ENCODE measurements at regions not wholly inside any gene's neighbourhood (a gene's known extent, or its start where the extent isn't known, plus 50 kb on each side); places are given as distances from the start of the nearest gene placed in this dataset.
"Not testable (repeated sequence)": the region's sequence is repeated elsewhere in the genome, so short reads cannot be mapped to it uniquely, and the experiment has no call there.

DNA sequence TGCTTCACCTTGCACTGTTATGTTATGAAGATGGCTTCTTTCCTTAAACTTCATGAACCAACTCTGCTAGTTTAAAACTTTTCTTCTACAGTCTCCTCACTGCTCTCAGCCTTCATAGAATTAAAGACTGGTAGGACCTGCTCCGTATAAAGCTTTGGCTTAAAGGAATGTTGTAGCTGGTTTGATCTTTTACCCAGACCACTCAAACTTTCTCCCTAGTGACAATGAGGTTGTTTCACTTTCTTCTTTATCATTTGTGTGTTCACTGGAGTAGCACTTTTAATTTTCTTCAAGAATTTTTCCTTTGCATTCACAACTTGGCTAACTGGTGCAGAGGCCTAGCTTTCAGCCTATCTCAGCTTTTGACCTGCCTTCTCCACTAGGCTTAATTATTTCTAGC is 316.4 kb upstream of the RNF32 start:
- no peak overlapping the region for H3K4me3 Mint-ChIP-seq

DNA sequence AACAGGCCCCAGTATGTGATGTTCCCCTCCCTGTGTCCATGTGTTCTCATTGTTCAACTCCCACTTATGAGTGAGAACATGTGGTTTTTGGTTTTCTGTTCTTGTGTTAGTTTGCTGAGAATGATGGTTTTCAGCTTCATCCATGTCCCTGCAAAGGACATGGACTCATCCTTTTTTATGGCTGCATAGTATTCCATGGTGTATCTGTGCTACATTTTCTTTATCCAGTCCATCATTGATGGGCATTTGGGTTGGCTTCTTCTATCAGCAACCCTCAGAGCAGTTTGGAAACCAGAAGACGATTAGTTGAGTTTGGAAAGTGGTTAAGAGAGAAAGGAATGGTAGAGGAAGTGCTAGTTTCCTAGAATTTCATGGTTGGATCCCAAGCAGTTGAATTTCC is 319.1 kb upstream of the RNF32 start:
- H3K4me1 Mint-ChIP-seq; H3K27me3 Mint-ChIP-seq; H3K27ac Mint-ChIP-seq; H3K4me3 Mint-ChIP-seq; DNase-seq; H3K36me3 Mint-ChIP-seq (ENCODE audit: low read depth); intact Hi-C loops (cut with micrococcal nuclease); H3K9me3 Mint-ChIP-seq: not testable (repeated sequence)

More for the DNA sequence above, 316.4 kb upstream of the RNF32 start:
- DNase-seq, result no peak
- Mint-ChIP-seq H3K27ac (no peak overlapping the region), H3K9me3 (peaks cover 3% of the 10 kb centered on the region), H3K36me3 (ENCODE audit: low read depth) (no peaks in the 10 kb centered on the region), H3K4me1 (no peaks in the 10 kb centered on the region), H3K27me3 (no peaks in the 10 kb centered on the region)
- intact Hi-C loops (cut with micrococcal nuclease), result no loop called here

DNA sequence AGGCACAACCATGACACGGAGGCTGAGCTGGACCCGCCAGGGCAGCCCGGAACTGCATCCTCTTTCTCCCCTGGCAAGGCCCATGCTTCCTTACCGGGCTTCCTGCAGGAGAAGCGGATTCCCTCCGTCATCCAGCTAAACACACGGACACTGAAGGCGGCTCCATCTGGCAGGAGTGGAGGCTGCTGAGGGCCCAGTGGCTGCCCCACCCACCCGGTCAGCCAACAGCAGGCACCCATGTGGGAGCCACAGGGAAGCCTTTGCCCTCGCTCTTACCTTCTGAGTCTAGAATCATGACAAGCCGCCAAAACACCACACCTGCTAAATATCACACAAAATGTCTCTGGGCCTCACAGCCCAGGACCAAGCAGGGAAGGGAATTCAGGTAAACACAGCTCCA is 321.6 kb upstream of the RNF32 start:
- no peaks in the 10 kb centered on the region for H3K4me1 Mint-ChIP-seq
- DNase-seq, result no peak
- peaks cover 1% of the 10 kb centered on the region for H3K27me3 Mint-ChIP-seq
- no peak overlapping the region for H3K27ac Mint-ChIP-seq
- H3K36me3 Mint-ChIP-seq (ENCODE audit: low read depth), result no peaks in the 10 kb centered on the region
- peaks cover 7% of the 10 kb centered on the region for H3K9me3 Mint-ChIP-seq
- intact Hi-C loops (cut with micrococcal nuclease), result no loop called here
- no peak overlapping the region for H3K4me3 Mint-ChIP-seq

DNA sequence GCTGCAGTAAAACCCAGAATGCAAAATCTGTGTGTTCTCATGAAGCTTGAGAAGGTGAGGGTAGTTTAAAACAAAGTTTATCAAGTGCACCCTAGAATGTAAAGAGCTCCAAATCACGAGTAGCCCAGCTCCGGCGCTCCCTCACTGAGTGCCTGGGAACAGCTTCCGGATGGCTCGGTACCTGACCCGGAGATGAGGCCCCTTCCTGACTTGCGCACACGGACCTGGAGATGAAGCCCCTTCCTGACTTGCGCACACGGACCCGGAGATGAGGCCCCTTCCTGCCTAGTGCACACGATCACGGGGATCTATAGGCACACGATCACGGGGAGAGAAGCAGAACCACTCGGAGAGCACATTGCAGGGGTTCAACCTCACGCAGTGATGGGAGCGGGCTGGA is 322.1 kb upstream of the RNF32 start:
- peaks cover 7% of the 10 kb centered on the region for H3K9me3 Mint-ChIP-seq
- no peak for DNase-seq
- no peaks in the 10 kb centered on the region for H3K36me3 Mint-ChIP-seq (ENCODE audit: low read depth)
- H3K27me3 Mint-ChIP-seq, result peaks cover 1% of the 10 kb centered on the region
- no peak overlapping the region for H3K4me3 Mint-ChIP-seq
- H3K27ac Mint-ChIP-seq, result no peak overlapping the region
- intact Hi-C loops (cut with micrococcal nuclease), result no loop called here
- H3K4me1 Mint-ChIP-seq, result no peaks in the 10 kb centered on the region

DNA sequence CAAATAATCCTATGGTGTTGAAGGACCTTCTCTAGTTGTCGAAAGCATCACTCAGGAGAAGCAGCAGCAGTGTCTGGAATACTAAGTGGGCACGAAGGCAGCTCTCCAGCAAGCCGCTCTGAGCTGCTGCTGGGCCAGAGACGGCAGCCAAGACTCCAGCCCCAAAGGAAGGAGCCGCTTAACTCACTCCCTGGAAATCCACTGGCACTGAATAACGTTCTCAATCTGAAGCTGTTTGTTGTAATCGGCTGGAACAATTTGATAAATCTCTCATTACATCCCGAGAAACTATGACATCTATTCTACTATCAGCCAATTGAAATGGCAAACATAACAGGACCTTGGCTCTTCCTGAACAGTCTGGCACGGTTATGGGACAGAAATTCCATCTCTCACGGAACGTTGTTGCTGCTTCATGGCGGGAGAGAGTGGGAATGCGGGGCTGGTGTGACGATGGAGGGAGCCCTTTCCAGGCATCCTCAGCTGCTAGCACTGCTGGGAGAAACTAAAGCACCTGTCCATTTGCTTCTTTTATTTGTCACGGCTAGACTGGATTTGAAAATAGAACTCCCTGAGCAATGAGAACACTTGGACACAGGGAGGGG is 331.5 kb upstream of the RNF32 start:
- no peak overlapping the region for H3K4me3 Mint-ChIP-seq
- no peaks in the 10 kb centered on the region for H3K9me3 Mint-ChIP-seq
- H3K27me3 Mint-ChIP-seq, result no peaks in the 10 kb centered on the region
- no peaks in the 10 kb centered on the region for H3K36me3 Mint-ChIP-seq (ENCODE audit: low read depth)
- H3K4me1 Mint-ChIP-seq, result no peaks in the 10 kb centered on the region
- no peak overlapping the region for H3K27ac Mint-ChIP-seq
- no peak for DNase-seq
- intact Hi-C loops (cut with micrococcal nuclease), result no loop called here

DNA sequence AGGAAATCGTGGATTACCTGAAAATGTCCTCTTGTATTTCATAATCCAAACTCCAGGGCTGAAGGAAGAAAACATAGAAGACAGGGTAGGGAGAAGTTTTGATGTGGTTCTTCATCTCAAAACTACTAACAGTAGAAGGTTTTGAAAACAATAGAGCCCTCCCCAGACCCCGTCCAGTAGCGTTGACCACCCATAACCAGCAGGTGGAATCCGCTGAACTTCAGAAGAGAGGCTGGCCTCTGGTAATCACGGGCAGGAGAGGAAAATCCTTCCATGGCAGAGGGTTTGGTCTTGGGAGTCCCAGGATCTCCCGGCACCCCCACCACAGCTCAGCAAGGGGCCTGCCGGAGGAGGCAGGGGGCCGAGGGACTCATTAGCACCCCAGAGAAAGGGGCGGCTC is 333.4 kb upstream of the RNF32 start:
- no peaks in the 10 kb centered on the region for H3K4me1 Mint-ChIP-seq
- H3K9me3 Mint-ChIP-seq, result no peaks in the 10 kb centered on the region
- no peaks in the 10 kb centered on the region for H3K36me3 Mint-ChIP-seq (ENCODE audit: low read depth)
- no peak for DNase-seq
- no peak overlapping the region for H3K4me3 Mint-ChIP-seq
- no peak overlapping the region for H3K27ac Mint-ChIP-seq
- no peaks in the 10 kb centered on the region for H3K27me3 Mint-ChIP-seq
- intact Hi-C loops (cut with micrococcal nuclease), result no loop called here

DNA sequence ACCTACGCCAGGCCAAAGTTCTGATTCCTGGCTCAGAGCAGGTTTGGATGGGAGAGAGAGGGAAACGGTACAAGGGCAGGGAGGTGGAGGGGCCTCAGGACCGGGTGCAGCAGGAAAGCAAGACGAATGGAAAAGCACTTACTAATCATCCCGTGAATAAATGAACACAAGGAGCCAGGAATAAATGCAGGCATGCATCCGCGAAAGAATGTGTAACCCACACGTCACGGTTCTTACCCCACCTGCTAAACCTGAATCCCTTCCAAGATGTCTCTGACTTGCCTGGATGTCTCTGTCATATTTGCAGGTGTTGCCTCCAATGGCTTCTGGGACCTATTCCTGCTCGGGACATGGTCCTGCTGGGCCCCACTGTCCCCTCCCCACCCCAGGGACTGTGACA is 335.2 kb upstream of the RNF32 start:
- intact Hi-C loops (cut with micrococcal nuclease), result no loop called here
- Mint-ChIP-seq H3K4me1 (no peaks in the 10 kb centered on the region), H3K4me3 (no peak overlapping the region), H3K27me3 (no peaks in the 10 kb centered on the region), H3K27ac (no peak overlapping the region), H3K36me3 (ENCODE audit: low read depth) (no peaks in the 10 kb centered on the region), H3K9me3 (no peaks in the 10 kb centered on the region)
- no peak for DNase-seq

DNA sequence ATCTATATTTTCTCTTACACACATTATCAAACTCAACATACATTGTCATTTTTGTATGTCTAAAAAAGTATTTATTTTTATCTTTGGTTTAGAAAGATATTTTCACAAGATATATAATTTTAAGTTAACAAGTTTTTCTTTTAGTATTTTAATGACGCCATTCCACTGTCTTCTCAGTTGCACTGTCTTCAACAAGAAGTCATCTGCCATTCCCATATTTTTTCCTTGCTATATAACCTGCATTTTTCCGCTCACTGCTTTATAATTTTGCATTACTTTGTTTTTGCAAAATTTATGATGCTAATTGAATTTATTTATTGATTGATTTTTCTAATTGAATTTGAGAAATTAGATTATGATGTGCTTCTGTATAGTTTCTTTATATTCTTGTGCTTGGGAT is 357.8 kb upstream of the RNF32 start:
- H3K27ac Mint-ChIP-seq, result no peak overlapping the region

DNA sequence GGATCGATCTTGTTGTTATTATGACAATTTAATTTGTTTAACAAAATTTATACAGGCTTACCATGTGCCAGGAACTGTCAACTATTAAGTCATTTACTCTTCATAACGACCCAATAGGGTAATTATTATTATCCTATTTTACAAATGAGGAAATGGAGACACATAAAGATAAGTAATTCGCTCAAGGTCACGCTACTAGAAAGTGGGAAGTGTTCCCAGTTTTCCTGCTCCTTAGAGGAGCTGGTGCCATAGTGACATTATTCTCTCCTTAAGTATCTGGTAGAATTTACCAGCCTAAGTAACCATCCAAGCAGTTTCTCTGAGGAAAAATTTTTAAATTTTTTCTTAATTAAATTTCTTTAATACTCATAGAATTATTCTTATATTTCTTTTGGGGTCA is 360.9 kb upstream of the RNF32 start:
- intact Hi-C loops (cut with micrococcal nuclease), result no loop called here
- Mint-ChIP-seq H3K4me1 (no peaks in the 10 kb centered on the region), H3K9me3 (peaks cover 4% of the 10 kb centered on the region), H3K27me3 (peaks cover 2% of the 10 kb centered on the region), H3K36me3 (ENCODE audit: low read depth) (no peaks in the 10 kb centered on the region), H3K4me3 (no peak overlapping the region), H3K27ac (no peak overlapping the region)
- no peak for DNase-seq

More for the DNA sequence above, 357.8 kb upstream of the RNF32 start:
- Mint-ChIP-seq H3K4me1 (no peaks in the 10 kb centered on the region), H3K27me3 (peaks cover 2% of the 10 kb centered on the region), H3K9me3 (peaks cover 4% of the 10 kb centered on the region), H3K36me3 (ENCODE audit: low read depth) (no peaks in the 10 kb centered on the region), H3K4me3 (no peak overlapping the region)
- no peak for DNase-seq
- intact Hi-C loops (cut with micrococcal nuclease), result no loop called here

DNA sequence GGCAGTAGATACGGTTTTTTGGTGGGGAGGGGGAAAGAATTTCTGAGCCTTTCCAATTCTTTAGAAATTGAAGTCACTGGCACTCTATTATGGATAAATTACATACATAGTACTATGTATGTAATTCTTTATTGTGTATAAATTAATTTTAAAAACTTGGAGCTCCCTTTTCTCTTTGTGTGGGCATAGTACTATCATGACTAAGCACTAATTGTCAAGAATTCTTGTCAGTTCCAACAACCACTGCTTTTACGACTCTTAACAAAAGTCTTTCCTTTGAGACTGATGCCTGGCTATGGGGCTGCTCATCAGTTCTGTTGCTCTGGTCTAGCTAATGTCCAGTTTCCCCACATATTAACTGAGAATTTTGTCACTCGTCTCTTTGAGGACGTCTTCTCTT is 365.3 kb upstream of the RNF32 start:
- DNase-seq, result no peak
- intact Hi-C loops (cut with micrococcal nuclease), result no loop called here
- Mint-ChIP-seq H3K4me3 (no peak overlapping the region), H3K9me3 (no peaks in the 10 kb centered on the region), H3K4me1 (no peaks in the 10 kb centered on the region), H3K27me3 (peaks cover 3% of the 10 kb centered on the region), H3K36me3 (ENCODE audit: low read depth) (no peaks in the 10 kb centered on the region), H3K27ac (no peak overlapping the region)

DNA sequence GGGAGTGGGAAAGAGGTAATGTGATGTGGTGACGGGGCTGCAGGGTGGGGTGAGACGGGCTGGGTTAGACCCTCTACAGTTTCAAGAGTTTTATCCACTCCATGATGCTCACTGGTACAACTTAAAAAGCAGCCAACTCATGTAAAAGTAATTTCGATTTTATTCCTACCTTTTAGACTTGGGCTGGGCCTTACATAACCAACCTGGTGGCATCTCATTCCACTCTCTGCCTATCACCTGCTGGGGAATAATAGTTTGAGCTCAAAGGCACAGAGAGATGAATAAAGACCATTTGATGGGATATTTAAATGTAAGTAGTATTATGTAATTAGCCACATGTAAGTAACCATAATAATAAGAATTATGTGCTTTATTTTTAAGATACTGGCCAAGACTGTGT is 366.0 kb upstream of the RNF32 start:
- DNase-seq, result no peak
- peaks cover 3% of the 10 kb centered on the region for H3K27me3 Mint-ChIP-seq
- no peaks in the 10 kb centered on the region for H3K36me3 Mint-ChIP-seq (ENCODE audit: low read depth)
- intact Hi-C loops (cut with micrococcal nuclease), result no loop called here
- H3K4me3 Mint-ChIP-seq, result no peak overlapping the region
- H3K27ac Mint-ChIP-seq, result no peak overlapping the region
- no peaks in the 10 kb centered on the region for H3K4me1 Mint-ChIP-seq
- H3K9me3 Mint-ChIP-seq, result no peaks in the 10 kb centered on the region

DNA sequence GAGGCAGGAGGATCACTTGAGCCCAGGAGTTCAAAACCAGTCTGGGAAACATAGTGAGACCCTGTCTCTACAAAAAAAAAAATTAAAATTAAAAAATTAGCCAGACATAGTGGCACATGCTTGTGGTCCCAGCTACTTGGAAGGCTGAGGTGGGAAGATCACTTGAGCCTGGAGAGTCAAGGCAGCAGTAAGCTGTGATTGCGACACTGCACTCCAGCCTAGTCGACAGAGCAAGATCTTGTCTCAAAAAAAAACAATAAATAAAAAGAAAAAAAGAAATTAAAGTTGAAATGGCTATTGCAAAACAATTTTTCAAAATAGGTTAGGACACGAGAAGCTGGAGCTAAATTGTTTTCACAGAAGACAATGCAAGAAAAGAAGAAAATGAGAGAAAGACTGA is 379.0 kb upstream of the RNF32 start:
- no peaks in the 10 kb centered on the region for H3K4me1 Mint-ChIP-seq
- no peak for DNase-seq
- H3K27me3 Mint-ChIP-seq, result no peaks in the 10 kb centered on the region
- no peak overlapping the region for H3K4me3 Mint-ChIP-seq
- H3K9me3 Mint-ChIP-seq, result no peaks in the 10 kb centered on the region
- no peaks in the 10 kb centered on the region for H3K36me3 Mint-ChIP-seq (ENCODE audit: low read depth)
- H3K27ac Mint-ChIP-seq, result no peak overlapping the region
- intact Hi-C loops (cut with micrococcal nuclease), result no loop called here

DNA sequence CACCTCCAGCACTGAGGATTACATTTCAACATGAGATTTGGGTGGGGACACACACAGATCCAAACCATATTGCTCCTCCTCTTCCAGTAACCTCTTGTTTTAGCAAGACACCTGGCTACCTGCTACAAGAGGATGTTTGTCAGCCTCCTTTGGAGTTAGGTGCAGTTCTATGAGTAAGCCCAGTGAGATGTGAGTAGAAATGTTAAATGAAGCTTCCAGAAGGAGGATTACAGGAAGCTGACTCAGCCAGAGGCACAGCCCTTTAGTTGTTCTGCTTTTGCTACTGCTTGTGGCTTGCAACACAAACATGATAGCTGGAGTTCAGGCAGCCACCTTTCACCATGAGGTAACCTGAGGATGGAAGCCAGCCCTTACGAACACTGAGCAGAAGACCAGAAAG is 382.7 kb upstream of the RNF32 start:
- DNase-seq, result peak; percentile 13
- no peaks in the 10 kb centered on the region for H3K4me1 Mint-ChIP-seq
- intact Hi-C loops (cut with micrococcal nuclease), result no loop called here
- no peaks in the 10 kb centered on the region for H3K36me3 Mint-ChIP-seq (ENCODE audit: low read depth)
- no peaks in the 10 kb centered on the region for H3K9me3 Mint-ChIP-seq
- H3K27ac Mint-ChIP-seq, result no peak overlapping the region
- no peak overlapping the region for H3K4me3 Mint-ChIP-seq
- H3K27me3 Mint-ChIP-seq, result no peaks in the 10 kb centered on the region

DNA sequence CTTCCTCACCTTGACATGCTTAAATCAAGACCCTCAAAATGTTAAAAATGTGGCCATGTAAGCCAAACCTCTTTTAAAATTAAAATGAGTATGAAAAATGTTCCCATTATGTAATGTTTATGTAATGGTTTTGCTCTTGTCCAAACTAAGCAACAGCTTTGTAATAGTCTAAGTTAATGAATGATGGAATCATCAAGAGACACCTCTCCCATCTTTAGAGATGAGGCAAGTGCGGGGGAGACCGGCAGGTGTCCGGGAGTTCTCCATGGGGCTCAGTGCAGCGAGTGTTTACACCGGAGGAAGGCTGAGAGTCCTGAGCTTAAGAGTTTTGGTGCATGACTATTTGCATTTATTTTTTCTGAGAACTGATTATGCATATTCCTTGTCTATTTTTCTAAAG is 384.9 kb upstream of the RNF32 start:
- no peak overlapping the region for H3K27ac Mint-ChIP-seq
- DNase-seq, result no peak
- no peaks in the 10 kb centered on the region for H3K36me3 Mint-ChIP-seq (ENCODE audit: low read depth)
- H3K27me3 Mint-ChIP-seq, result no peaks in the 10 kb centered on the region
- no peak overlapping the region for H3K4me3 Mint-ChIP-seq
- H3K9me3 Mint-ChIP-seq, result no peaks in the 10 kb centered on the region
- H3K4me1 Mint-ChIP-seq, result no peaks in the 10 kb centered on the region
- intact Hi-C loops (cut with micrococcal nuclease), result no loop called here

DNA sequence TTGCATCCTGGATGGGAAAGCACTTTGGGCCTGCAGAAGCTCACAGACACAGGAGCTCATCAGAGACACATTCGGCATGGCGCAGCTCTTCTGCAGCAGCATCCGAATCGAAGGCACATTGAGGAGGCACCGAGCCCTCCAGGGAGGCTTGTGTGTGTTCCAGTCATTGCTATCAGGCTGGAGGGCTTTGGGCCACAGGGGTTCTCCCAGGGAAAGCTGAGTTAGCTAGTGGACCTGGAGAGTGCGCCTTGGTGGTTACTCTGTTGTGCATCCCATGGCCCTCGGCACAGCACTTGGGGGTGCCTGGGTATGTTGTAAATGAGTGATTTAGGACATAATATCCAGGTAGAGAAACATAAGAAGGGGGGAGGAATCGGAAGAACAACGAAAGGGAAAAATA is 388.7 kb upstream of the RNF32 start:
- no peak for DNase-seq
- Mint-ChIP-seq H3K9me3 (no peaks in the 10 kb centered on the region), H3K4me3 (no peak overlapping the region), H3K36me3 (ENCODE audit: low read depth) (no peaks in the 10 kb centered on the region), H3K4me1 (no peaks in the 10 kb centered on the region), H3K27me3 (no peaks in the 10 kb centered on the region), H3K27ac (no peak overlapping the region)
- intact Hi-C loops (cut with micrococcal nuclease), result no loop called here
